Upper lobe of left lung (tissue), 6 donors: ENCODE measurements at regions not wholly inside any gene's neighbourhood (a gene's known extent, or its start where the extent isn't known, plus 50 kb on each side); places are given as distances from the start of the nearest gene placed in this dataset.

Experiments
- ATAC-seq, 2 donors: fragments of 200-7000 bp; cut with Tn5 transposase; one replicate each; pipeline ENCODE4 v1.9.1; 2022; ENCODE audit warnings: mild to moderate bottlenecking in 2 of 2, moderate library complexity in 2 of 2; ENCODE audit not compliant: low FRiP score in 2 of 2
- DNase-seq, 2 donors: peaks; one replicate each; pipeline ENCODE4 v3.0.0-alpha.2; 2019 to 2020
- H3K27ac ChIP-seq, 4 donors: fragments of 200-600 bp; sonication (generic); one replicate each; pipeline ENCODE4 v1.5.1; 2016 to 2019
- H3K27me3 ChIP-seq, 4 donors: fragments of 200-600 bp; sonication (generic); one replicate each; pipeline ENCODE4 v1.5.1; 2017 to 2019
- H3K36me3 ChIP-seq, 4 donors: fragments of 200-600 bp; sonication (generic); one replicate each; pipeline ENCODE4 v1.5.1; 2016 to 2019
- H3K4me1 ChIP-seq, 4 donors: fragments of 200-600 bp; sonication (generic); one replicate each; pipeline ENCODE4 v1.5.1; 2018 to 2019
- H3K4me3 ChIP-seq, 4 donors: fragments of 200-600 bp; sonication (generic); one replicate each; pipeline ENCODE4 v1.5.1; 2017 to 2019; ENCODE audit warnings: mild to moderate bottlenecking in 2 of 4, moderate library complexity in 1 of 4
- H3K9me3 ChIP-seq, 4 donors: fragments of 200-600 bp; sonication (generic); one replicate each; pipeline ENCODE4 v1.5.1; 2018 to 2019
- CTCF ChIP-seq, 6 experiments: fragments of 450-650 bp in 4 of 6; fragments of 200-600 bp in 2 of 6; sonication (generic) in 2 of 6; IDR thresholded peaks; one replicate each; pipeline ENCODE4 v1.5.1; 2016 to 2019; ENCODE audit warnings: antibody characterized with exemption in 6 of 6
- EP300 ChIP-seq, 4 donors: sonication (generic); formaldehyde crosslinking; IDR thresholded peaks; one replicate each; pipeline ENCODE4 v1.5.1; 2017; ENCODE audit warnings: antibody characterized with exemption in 4 of 4, control low read depth in 2 of 4
- POLR2A ChIP-seq, 4 donors: fragments of 450-650 bp; IDR thresholded peaks; one replicate each; pipeline ENCODE4 v1.5.1; 2016 to 2017; ENCODE audit warnings: antibody characterized with exemption in 4 of 4, mild to moderate bottlenecking in 2 of 4
- POLR2AphosphoS5 ChIP-seq, 2 donors: sonication (generic); formaldehyde crosslinking; IDR thresholded peaks; one replicate each; pipeline ENCODE4 v1.5.1; 2017; ENCODE audit warnings: antibody characterized with exemption in 2 of 2
- WGBS, 2 donors: methylation state at CpG; one replicate each; pipeline ENCODE4 v1.1.5; 2017 to 2018; 5-methylcytosine and 5-hydroxymethylcytosine counted together
- donor health status: DM: no; HTN: no; CAD: no; lungs with moderate emphysema.
- donor health status: DM: no; HTN: yes; CAD: no; lungs with severe emphysema.

- DNase-seq: no peak
- no peak for TF ChIP-seq CTCF (IDR thresholded peaks at IDR 0.05)
- TF ChIP-seq POLR2A (IDR thresholded peaks at IDR 0.05): no peak
- TF ChIP-seq POLR2AphosphoS5 (IDR thresholded peaks at IDR 0.05): no peak
- TF ChIP-seq EP300 (IDR thresholded peaks at IDR 0.05): no peak
- H3K27ac ChIP-seq: no peak overlapping the region
- H3K9me3 ChIP-seq: no peaks in the 10 kb centered on the region
- 80 to 82% methylated on average over 6 of the region's 6 CpGs for WGBS, 2 donors
- no peak for ATAC-seq
- H3K27me3 ChIP-seq: no peaks in the 10 kb centered on the region
- no peaks in the 10 kb centered on the region for H3K36me3 ChIP-seq
- H3K4me1 ChIP-seq: no peaks in the 10 kb centered on the region
- H3K4me3 ChIP-seq: no peak overlapping the region
Measured at GRCh38 chr13:104447348-104447747, 1381.1 kb upstream of the SLC10A2 start.

GRCh38 chr13:104442536-104442935, 1376.3 kb upstream of the SLC10A2 start:
- DNase-seq (no peak), ATAC-seq (no peak)
- no peaks in the 10 kb centered on the region for H3K27me3 ChIP-seq
- H3K27ac ChIP-seq: no peak overlapping the region
- WGBS, 2 donors: 77 to 88% methylated on average over 3 of the region's 3 CpGs
- H3K36me3 ChIP-seq: no peaks in the 10 kb centered on the region
- no peaks in the 10 kb centered on the region for H3K4me1 ChIP-seq
- H3K9me3 ChIP-seq: no peaks in the 10 kb centered on the region
- TF ChIP-seq EP300 (IDR thresholded peaks at IDR 0.05) (no peak), POLR2AphosphoS5 (IDR thresholded peaks at IDR 0.05) (no peak), CTCF (IDR thresholded peaks at IDR 0.05) (no peak), POLR2A (IDR thresholded peaks at IDR 0.05) (no peak)
- no peak overlapping the region for H3K4me3 ChIP-seq

- Histone ChIP-seq H3K4me1 (no peaks in the 10 kb centered on the region), H3K9me3 (no peaks in the 10 kb centered on the region), H3K36me3 (no peaks in the 10 kb centered on the region), H3K4me3 (no peak overlapping the region), H3K27me3 (no peaks in the 10 kb centered on the region), H3K27ac (no peak overlapping the region)
- no peak for TF ChIP-seq CTCF (IDR thresholded peaks at IDR 0.05)
- no peak for TF ChIP-seq EP300 (IDR thresholded peaks at IDR 0.05)
- no peak for TF ChIP-seq POLR2A (IDR thresholded peaks at IDR 0.05)
- no peak for TF ChIP-seq POLR2AphosphoS5 (IDR thresholded peaks at IDR 0.05)
- no peak for ATAC-seq
- 67 to 72% methylated on average over 2 of the region's 2 CpGs for WGBS, 2 donors
- DNase-seq: no peak
Measured at GRCh38 chr13:104436555-104436954, 1370.3 kb upstream of the SLC10A2 start.

GRCh38 chr13:104431895-104432294, 1365.7 kb upstream of the SLC10A2 start:
- TF ChIP-seq POLR2A (IDR thresholded peaks at IDR 0.05) (no peak), EP300 (IDR thresholded peaks at IDR 0.05) (no peak), POLR2AphosphoS5 (IDR thresholded peaks at IDR 0.05) (no peak), CTCF (IDR thresholded peaks at IDR 0.05) (no peak)
- Histone ChIP-seq H3K36me3 (no peaks in the 10 kb centered on the region), H3K27ac (no peak overlapping the region), H3K27me3 (no peaks in the 10 kb centered on the region), H3K9me3 (no peaks in the 10 kb centered on the region), H3K4me1 (no peaks in the 10 kb centered on the region), H3K4me3 (no peak overlapping the region)
- DNase-seq (no peak), ATAC-seq (no peak)
- 75 to 91% methylated on average over 1 of the region's 1 CpG for WGBS, 2 donors

- ATAC-seq (no peak), DNase-seq (no peak)
Measured at GRCh38 chr13:104426435-104426834, 1360.2 kb upstream of the SLC10A2 start.

More at GRCh38 chr13:104426435-104426834, 1360.2 kb upstream of the SLC10A2 start:
- Histone ChIP-seq H3K4me1 (no peaks in the 10 kb centered on the region), H3K27me3 (no peaks in the 10 kb centered on the region), H3K36me3 (no peaks in the 10 kb centered on the region), H3K4me3 (no peak overlapping the region), H3K27ac (no peak overlapping the region), H3K9me3 (no peaks in the 10 kb centered on the region)
- 84 to 88% methylated on average over 4 of the region's 4 CpGs for WGBS, 2 donors
- TF ChIP-seq POLR2A (IDR thresholded peaks at IDR 0.05) (no peak), EP300 (IDR thresholded peaks at IDR 0.05) (no peak)
